ENCODE measurements at regions not wholly inside any gene's neighbourhood (a gene's known extent, or its start where the extent isn't known, plus 50 kb on each side); places are given as distances from the start of the nearest gene placed in this dataset.
"Not testable (repeated sequence)": the region's sequence is repeated elsewhere in the genome, so short reads cannot be mapped to it uniquely, and the experiment has no call there.

GRCh38 chr5:119299242-119299614 is 56.6 kb upstream of the TNFAIP8 start:
- not testable (repeated sequence) for DNase-seq

DNA sequence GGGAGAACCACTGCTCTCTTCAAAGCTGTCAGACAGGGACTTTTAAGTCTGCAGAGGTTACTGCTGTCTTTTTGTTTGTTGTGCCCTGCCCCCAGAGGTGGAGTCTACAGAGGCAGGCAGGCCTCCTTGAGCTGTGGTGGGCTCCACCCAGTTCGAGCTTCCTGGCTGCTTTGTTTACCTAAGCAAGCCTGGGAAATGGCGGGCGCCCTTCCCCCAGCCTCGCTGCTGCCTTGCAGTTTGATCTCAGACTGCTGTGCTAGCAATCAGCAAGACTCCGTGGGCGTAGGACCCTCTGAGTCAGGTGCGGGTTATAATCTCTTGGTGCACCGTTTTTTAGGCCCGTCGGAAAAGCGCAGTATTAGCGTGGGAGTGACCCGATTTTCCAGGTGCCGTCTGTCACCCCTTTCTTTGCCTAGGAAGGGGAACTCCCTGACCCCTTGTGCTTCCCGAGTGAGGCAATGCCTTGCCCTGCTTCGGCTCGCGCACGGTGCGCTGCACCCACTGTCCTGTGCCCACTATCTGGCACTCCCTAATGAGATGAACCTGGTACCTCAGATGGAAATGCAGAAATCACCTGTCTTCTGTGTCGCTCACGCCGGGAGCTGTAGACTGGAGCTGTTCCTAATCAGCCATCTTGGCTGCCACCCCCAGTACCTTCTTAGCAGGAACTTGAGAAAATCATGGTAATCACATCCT is 56.1 kb upstream of the TNFAIP8 start:
- not testable (repeated sequence) for DNase-seq

DNA sequence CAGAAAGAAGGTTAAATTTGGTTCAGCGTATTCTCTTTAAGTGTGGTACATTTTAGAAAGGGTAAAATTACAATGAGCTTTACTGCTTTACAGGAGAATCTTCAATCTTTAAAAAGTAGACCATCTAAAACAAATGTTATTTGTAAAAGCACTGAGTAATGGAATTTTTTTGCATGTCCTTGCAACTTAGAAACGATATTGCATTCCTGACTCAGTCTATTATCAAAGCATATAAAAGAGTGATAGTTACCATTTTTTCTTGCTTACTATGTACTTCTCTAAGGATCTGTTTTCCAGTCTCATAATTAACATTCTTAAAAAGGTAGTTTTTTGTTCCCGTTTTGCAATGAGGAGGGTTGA is 55.5 kb upstream of the TNFAIP8 start:
- no peak for DNase-seq

GRCh38 chr5:119301210-119301609 is 54.6 kb upstream of the TNFAIP8 start:
- DNase-seq = no peak

GRCh38 chr5:119301906-119302305 is 53.9 kb upstream of the TNFAIP8 start:
- DNase-seq = no peak

GRCh38 chr5:119302449-119302848 is 53.4 kb upstream of the TNFAIP8 start:
- no peak for DNase-seq

DNA sequence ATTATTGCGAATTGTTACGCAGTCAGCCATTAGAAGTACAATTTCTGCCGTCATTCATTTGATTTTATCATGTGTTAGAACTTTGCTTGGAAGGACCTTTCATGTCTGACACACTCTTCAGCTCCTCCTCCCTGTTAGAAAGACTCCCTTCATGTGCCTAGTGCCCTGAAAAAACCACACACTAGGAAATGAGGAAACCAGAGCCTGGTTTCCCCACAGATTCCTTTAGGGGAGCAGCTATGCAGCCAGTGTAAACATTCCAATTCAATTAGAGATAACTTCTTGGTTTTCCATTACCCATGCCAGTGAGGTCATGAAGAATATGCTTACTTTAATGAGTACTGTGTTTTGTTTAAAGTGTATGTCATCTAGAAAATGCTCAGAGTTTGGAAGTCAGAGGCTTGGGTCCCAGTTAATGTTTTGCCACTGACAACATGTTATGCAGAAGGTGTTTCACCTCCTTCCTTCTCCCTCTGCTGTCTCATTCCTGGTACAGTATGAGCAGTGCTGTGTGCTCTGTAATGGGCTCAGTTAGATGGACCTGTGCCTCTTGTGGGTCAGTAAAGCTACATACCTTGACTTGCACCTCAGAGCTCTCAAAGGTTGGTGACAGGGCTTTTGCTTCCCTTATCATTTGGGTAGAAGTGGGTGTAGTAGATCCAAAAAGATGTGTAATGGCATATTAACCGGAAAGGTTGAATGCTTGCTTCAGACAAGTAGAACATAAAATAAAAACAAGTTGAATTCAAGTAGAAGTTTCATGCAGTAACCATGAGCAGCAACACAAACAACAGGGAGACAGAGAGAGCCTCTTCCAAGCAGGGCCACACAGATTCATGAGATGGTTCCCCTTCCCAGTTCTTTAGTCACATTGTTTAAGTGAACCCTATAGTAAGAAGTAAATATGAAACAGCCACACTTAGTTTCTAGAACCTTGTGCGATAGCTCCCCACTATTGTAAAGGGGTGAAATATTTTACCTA is 52.6 kb upstream of the TNFAIP8 start:
- DNase-seq = peak; percentile 75

- peak; percentile 40 for DNase-seq
Observed at GRCh38 chr5:119304439-119305211, 51.2 kb upstream of the TNFAIP8 start.

Measured in dermis blood vessel endothelial cell (primary cell).